GM12892 (cell line): ENCODE measurements at regions not wholly inside any gene's neighbourhood (a gene's known extent, or its start where the extent isn't known, plus 50 kb on each side); places are given as distances from the start of the nearest gene placed in this dataset.

Experiments used
- POLR2A ChIP-seq: IDR thresholded peaks from 2 replicates; pipeline ENCODE4 v1.6.1; 2011; ENCODE audit warnings: low read depth, low read length, control low read depth
- POLR2AphosphoS5 ChIP-seq: IDR thresholded peaks from 2 replicates; pipeline ENCODE4 v1.6.1; 2011; ENCODE audit warnings: low read depth, low read length, control low read depth
- TAF1 ChIP-seq: IDR thresholded peaks from 2 replicates; pipeline ENCODE4 v1.6.1; 2011; ENCODE audit warnings: low read depth, mild to moderate bottlenecking, control low read depth, low read length, borderline replicate concordance

DNA sequence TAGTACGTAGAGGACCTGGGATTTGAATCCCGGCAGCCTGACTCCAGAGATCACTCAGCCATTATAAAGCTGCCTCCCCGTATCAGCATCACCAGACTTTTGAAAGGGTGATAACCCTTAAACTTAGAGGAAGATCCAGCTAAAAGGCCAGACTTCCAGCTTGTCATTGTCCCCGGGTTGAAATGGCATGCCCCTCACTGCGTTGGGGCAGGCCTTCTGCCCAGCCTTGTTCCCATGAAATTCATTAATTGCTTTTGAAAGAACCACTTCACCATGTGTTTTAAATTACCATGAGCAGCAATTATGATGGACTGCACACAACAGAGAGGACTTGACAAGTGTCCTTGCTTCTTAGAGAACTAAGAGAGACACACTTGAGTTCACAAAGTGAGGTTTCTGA lies 269.6 kb upstream of the CRY1 start:
- TF ChIP-seq POLR2AphosphoS5 (no peak), POLR2A (no peak), TAF1 (no peak)
